ENCODE measurements at regions not wholly inside any gene's neighbourhood (a gene's known extent, or its start where the extent isn't known, plus 50 kb on each side); places are given as distances from the start of the nearest gene placed in this dataset.
A peak's percentile ranks its signal among the peaks of the same experiment; 100 is the strongest.
"Not testable (repeated sequence)": the region's sequence is repeated elsewhere in the genome, so short reads cannot be mapped to it uniquely, and the experiment has no call there.

DNA sequence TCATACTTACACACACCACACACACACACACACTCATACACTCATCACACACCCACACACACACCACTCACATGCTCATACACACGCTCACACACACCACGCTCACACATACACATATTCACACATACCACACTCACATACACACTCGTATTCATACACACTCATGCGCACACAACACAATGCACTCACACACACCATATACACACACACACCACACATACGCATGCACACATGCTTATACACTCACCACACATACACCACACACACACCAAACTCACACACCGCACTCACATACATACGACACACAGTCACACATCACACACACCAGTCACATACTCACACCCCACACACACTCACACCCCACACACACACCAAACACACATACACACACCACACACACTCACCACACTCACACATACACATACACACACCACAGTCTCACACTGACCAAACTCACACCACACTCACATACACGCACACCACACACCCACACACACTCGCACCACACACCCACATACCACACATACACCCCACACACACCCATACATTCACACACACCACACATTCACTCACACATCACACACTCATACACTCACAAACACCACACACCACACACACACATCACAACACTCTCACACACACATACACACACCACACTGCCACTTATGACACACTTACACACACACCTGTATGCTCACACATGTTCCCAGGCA lies 88.9 kb downstream of the IRX5 start:
- TF ChIP-seq, protein P1, sequence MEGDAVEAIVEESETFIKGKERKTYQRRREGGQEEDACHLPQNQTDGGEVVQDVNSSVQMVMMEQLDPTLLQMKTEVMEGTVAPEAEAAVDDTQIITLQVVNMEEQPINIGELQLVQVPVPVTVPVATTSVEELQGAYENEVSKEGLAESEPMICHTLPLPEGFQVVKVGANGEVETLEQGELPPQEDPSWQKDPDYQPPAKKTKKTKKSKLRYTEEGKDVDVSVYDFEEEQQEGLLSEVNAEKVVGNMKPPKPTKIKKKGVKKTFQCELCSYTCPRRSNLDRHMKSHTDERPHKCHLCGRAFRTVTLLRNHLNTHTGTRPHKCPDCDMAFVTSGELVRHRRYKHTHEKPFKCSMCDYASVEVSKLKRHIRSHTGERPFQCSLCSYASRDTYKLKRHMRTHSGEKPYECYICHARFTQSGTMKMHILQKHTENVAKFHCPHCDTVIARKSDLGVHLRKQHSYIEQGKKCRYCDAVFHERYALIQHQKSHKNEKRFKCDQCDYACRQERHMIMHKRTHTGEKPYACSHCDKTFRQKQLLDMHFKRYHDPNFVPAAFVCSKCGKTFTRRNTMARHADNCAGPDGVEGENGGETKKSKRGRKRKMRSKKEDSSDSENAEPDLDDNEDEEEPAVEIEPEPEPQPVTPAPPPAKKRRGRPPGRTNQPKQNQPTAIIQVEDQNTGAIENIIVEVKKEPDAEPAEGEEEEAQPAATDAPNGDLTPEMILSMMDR (IDR thresholded peaks at IDR 0.05; ENCODE audit: unreplicated experiment): no peak
- H3K27me3 Mint-ChIP-seq (ENCODE audit: unreplicated experiment): peaks cover 2% of the 10 kb centered on the region

DNA sequence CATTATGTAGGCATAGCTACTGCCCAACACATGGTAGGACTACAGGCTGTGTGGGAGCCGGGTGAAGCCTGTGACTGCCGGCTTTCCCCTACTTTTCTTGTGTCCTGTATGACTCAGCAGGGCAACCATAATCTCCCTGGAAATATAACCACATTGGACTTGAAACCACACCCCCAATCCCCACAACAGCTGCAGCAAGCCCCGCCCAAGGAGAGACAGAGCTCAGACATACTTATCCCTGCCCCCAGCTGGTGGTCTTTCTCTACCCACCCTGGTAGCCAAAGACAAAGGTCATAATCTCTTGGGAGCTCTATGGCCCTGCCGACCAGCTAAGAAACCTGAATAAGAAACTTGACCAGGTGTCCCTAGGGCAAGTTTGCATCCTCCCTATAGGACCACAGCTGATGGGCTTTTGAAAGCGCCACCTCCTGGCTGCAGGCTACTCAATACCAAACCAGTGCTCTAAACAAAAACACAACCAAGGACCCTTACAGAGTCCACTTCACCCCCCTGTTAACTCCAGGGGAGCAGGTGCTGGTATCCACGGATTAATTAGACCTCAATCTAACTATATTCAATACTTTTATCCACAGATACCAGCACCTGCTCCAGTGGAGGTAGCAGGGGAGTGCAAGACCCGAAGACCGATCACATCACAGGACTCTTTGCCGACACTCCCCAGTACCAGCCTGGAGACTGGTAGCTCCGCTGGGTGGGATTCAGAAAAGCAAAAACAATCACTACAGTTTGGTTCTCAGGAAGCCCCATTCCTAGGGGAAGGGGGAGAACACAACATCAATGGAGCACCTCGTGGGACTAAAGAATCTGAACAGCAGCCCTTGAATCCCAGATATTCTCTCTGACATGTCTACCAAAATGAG lies 91.2 kb downstream of the IRX5 start:
- H3K4me3 Mint-ChIP-seq (ENCODE audit: unreplicated experiment): no peak overlapping the region
- H3K36me3 Mint-ChIP-seq (ENCODE audit: low read depth, unreplicated experiment): peaks cover 9% of the 10 kb centered on the region
- TF ChIP-seq, protein P1 (IDR thresholded peaks at IDR 0.05; ENCODE audit: unreplicated experiment): no peak
- H3K27me3 Mint-ChIP-seq (ENCODE audit: unreplicated experiment): no peaks in the 10 kb centered on the region
- H3K4me1 Mint-ChIP-seq (ENCODE audit: unreplicated experiment): peaks cover 3% of the 10 kb centered on the region
- no peaks in the 10 kb centered on the region for H3K9me3 Mint-ChIP-seq (ENCODE audit: unreplicated experiment)
- H3K27ac Mint-ChIP-seq (ENCODE audit: unreplicated experiment): no peak overlapping the region
- DNase-seq (ENCODE audit: low spot score): peak; percentile 26

More for the DNA sequence above, 88.9 kb downstream of the IRX5 start:
- H3K27ac Mint-ChIP-seq (ENCODE audit: unreplicated experiment): no peak overlapping the region
- peaks cover 9% of the 10 kb centered on the region for H3K36me3 Mint-ChIP-seq (ENCODE audit: low read depth, unreplicated experiment)
- no peaks in the 10 kb centered on the region for H3K9me3 Mint-ChIP-seq (ENCODE audit: unreplicated experiment)
- no peak for DNase-seq (ENCODE audit: low spot score)
- H3K4me1 Mint-ChIP-seq (ENCODE audit: unreplicated experiment): peaks cover 9% of the 10 kb centered on the region
- peak overlapping the region; percentile 38 for H3K4me3 Mint-ChIP-seq (ENCODE audit: unreplicated experiment)

DNA sequence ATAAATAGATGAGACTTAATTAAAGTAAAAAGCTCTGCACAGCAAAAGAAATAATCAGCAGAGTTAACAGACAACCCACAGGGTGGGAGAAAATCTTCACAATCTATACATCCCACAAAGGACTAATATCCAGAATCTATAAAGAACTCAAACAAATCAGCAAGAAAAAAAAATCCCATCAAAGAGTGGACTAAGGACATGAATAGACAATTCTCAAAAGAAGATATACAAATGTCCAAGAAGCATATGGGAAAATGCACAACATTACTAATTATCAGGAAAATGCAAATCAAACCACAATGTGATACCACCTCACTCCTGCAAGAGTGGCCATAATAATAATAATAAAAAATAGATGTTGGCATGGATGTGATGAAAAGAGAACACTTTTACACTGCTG lies 96.6 kb downstream of the IRX5 start:
- not testable (repeated sequence) for H3K27ac Mint-ChIP-seq (ENCODE audit: unreplicated experiment); H3K9me3 Mint-ChIP-seq (ENCODE audit: unreplicated experiment); H3K27me3 Mint-ChIP-seq (ENCODE audit: unreplicated experiment); H3K4me3 Mint-ChIP-seq (ENCODE audit: unreplicated experiment); H3K4me1 Mint-ChIP-seq (ENCODE audit: unreplicated experiment); H3K36me3 Mint-ChIP-seq (ENCODE audit: low read depth, unreplicated experiment); DNase-seq (ENCODE audit: low spot score)

DNA sequence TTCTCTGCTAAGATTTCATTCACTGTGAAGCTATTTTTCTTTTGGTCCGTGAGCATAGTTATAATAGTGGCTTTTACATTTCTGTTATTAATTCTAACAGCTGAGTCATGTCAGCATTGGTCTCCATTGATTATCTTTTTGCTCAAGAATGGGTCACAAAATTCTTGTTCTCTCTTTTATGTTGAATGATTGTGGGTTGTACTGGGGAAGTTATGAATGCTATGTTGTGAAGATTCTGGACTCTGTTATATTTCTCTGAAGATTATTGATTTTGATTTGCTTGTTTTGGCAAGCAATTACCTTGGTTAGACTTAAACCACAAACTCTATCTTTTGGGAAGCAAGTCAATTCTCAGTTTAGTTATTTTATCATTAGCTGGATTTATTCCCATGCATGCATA lies 98.8 kb downstream of the IRX5 start:
- Mint-ChIP-seq H3K27ac (ENCODE audit: unreplicated experiment) (no peak overlapping the region), H3K27me3 (ENCODE audit: unreplicated experiment) (no peaks in the 10 kb centered on the region), H3K4me3 (ENCODE audit: unreplicated experiment) (peak overlapping the region; percentile 10), H3K4me1 (ENCODE audit: unreplicated experiment) (no peaks in the 10 kb centered on the region), H3K36me3 (ENCODE audit: low read depth, unreplicated experiment) (no peaks in the 10 kb centered on the region), H3K9me3 (ENCODE audit: unreplicated experiment) (no peaks in the 10 kb centered on the region)
- no peak for DNase-seq (ENCODE audit: low spot score)
- TF ChIP-seq, protein P1 (IDR thresholded peaks at IDR 0.05; ENCODE audit: unreplicated experiment): no peak

DNA sequence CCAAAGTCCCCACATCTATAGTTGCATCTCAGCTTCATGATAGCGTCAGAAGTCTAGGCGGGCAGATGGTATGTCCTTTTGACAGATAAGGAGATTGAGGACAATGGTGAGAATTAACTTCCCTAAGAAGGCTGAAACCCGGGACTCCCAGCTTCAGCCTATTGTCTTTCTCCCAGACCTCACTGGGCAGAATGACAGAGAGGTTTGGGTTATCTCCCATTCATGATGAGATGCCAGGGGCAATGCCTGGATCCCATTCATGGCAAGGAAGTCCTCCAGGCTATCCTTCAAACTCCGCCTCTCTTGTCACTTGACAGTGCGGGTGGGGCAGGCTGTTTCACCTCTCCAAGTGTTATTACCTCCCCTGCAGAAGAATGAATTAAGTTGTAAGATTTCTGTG lies 100.3 kb downstream of the IRX5 start:
- Mint-ChIP-seq H3K27ac (ENCODE audit: unreplicated experiment) (no peak overlapping the region), H3K4me1 (ENCODE audit: unreplicated experiment) (peaks cover 3% of the 10 kb centered on the region), H3K4me3 (ENCODE audit: unreplicated experiment) (no peak overlapping the region), H3K27me3 (ENCODE audit: unreplicated experiment) (no peaks in the 10 kb centered on the region), H3K9me3 (ENCODE audit: unreplicated experiment) (no peaks in the 10 kb centered on the region), H3K36me3 (ENCODE audit: low read depth, unreplicated experiment) (no peaks in the 10 kb centered on the region)
- no peak for DNase-seq (ENCODE audit: low spot score)
- TF ChIP-seq, protein P1 (IDR thresholded peaks at IDR 0.05; ENCODE audit: unreplicated experiment): no peak
